HG03196 (cell line): ENCODE measurements at regions not wholly inside any gene's neighbourhood (a gene's known extent, or its start where the extent isn't known, plus 50 kb on each side); places are given as distances from the start of the nearest gene placed in this dataset.
"Not testable (repeated sequence)": the region's sequence is repeated elsewhere in the genome, so short reads cannot be mapped to it uniquely, and the experiment has no call there.

Experiments used
- ATAC-seq: cut with Tn5 transposase; IDR thresholded peaks from one replicate; pipeline ENCODE4 v1.9.1; 2021; ENCODE audit not compliant: unreplicated experiment

DNA sequence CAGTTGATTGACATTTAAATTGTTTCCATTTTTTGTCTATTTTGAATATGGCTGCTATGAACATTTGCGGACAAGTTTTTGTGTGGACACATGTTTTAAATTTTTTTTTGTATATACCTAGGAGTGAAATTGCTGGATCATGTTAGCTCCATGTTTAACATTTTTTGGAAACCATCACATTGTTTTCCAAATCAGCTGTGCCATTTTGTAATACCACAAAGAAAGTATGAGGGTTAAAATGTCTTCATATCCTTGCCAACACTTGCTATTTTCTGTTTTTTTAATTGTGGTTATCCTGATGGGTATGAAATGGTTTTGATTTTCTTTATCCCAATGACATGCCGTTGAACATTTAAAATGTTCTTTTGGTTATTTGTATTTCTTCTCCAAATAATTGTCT is 52.1 kb downstream of the CARTPT start:
- ATAC-seq: no peak

DNA sequence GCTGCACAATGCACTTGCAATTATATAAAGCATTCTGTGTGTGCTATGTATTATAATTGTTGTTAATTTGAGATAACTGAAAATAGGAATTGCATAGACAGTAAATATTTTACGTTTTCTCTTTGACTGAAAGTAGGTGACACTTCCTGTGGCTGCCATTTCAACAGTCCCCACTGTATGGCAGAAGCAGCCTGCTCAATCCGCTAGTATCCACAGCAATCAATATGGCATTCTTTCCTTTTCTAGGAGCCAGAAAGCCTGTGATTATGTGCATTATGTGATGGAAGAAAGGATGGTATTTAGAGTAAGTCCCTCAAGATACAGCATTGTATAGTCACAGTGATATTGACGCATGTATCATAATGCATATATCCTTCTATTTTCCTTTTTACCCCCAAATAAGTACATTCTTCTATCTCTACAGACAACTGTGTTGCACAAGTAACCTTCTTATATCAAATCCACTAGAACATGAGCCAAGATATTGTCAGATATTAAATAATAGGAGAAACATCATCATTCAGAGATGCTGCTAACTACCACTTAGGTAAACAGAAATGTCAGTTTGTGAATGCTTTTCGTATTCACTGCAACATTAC is 59.7 kb downstream of the CARTPT start:
- no peak for ATAC-seq

DNA sequence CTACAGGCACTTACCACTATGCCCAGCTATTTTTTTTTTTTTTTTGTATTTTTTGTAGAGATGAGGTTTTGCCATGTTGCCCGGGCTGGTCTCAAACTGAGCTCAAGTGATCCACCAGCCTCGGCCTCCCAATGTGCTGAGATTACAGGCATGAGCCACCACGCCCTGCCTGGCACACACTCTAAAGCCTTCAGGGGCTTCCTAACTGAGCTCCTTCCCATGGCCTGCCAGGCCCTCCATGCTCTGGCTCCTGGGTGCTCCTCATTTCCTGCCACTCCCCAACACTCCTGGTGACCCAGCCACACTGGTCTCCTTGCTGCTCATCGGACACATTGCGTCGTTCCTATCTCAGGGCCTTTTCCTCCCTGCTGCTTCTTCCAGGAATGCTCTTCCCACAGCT is 61.5 kb downstream of the CARTPT start:
- ATAC-seq: no peak

DNA sequence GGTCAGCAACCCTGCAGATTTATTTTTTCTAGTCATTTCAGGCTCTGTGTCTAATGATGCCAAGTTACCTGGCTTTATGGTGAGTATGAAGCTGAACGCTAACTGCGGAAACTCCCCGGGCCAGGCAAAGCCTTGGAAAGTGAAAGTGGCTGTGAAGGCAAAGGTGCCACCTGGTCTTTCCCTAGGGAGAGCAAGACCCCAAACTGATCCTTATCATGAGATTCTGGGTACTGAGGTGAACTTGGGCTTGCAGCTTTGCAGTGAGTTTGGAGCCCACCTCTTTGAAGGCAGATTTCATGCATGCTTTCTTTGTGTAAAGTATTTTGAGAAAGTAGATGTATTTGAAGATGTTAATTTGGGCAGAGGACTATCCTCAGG is 63.3 kb downstream of the CARTPT start:
- peak; percentile 31 for ATAC-seq

DNA sequence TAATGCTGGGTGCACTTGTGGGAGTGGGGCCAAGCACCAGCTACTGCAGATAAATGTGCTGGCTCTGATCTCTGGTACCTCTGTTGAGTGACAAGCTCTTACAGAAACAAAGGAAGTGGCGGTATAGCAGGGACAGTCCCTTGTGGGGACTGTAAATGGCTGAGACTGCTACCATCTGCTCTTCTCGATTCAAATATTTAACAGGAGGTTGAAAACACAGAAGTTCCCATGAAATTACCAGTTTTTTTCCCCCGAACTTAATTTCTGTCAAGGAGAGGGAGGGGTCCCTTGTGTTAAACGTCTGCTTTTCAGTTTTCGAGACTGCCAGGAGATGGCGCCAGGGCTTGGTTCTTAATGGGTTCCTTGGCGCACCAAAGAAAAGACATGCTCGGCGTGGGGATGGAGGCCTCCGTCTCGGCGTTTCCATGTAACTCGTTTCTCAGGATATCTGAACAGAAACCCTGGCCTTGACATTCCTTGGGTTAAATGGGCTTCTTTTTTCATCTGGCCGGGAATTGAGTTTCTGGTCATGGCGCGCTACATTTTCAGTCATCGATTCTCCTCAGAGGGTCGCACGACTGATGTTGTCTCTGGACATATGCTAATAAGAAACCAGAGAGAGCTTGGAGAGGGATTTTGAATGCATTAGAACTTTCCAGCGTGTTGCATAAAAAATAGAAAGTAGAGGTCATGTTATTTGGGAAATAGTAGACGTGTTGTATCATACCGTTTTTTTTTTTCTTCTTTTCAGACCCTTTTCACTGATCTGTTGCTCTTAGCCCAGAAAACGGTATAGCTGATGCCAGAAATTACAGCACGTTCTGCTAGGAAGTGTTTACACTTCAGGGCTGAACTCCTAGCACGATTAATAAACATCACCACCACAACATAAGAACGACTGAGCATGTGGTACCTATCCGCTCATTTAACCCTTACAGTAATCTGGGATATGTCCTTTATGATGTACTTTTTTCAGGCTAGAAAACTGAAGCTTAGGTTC is 64.0 kb downstream of the CARTPT start:
- peak; percentile 88 for ATAC-seq

DNA sequence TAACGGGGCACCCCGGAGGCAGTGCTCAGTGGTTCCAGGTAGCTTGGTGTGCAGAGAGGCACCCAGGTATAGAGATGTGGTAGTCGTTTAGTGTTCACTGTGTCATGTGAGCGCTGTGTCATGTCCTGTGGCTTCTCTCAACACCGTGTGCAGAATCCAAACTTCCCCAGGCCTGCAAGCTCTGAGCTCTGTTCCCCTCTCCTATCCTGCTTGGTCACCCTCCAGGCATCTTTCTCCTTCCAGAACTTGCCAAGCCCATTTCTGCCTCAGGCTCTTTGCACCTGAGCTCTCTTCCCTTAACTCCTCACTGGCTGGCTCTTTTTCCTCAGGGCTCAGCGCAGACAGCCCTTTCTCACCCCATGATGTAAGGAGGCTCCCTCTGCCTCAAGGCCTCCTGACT is 64.8 kb downstream of the CARTPT start:
- ATAC-seq: no peak

DNA sequence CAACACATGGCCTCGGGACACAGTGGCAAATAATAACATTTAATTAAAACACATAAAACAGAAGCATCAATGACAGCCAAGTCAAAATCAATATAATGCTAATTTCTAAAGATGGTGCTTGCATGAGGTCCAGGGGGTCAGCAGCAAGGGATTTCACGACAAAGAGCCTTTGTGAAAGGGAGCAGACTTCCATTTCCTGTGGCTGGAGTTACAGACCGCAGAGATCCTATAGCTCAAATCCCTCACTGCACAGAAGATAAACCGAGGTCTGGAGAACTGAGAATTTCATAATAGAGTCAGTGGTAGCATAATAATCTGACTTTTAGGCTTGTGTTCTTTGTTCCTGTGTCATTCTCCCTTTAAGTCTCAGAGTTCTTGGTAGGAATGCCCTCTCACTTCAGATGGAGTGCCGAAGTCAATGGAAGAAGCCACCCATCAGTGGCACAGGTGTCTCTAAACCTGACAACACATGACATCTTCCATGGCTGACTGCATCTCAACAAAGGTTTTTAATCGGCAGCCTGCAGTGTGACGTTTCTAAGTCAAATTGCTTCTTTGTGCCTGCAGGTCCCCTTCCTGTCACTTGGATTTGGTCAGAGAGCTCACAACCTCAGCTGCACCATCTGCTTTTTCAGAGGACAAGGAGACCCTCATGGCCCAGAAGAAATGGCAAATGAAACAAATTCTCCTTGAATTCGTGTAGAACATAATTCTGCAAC is 67.4 kb downstream of the CARTPT start:
- no peak for ATAC-seq

DNA sequence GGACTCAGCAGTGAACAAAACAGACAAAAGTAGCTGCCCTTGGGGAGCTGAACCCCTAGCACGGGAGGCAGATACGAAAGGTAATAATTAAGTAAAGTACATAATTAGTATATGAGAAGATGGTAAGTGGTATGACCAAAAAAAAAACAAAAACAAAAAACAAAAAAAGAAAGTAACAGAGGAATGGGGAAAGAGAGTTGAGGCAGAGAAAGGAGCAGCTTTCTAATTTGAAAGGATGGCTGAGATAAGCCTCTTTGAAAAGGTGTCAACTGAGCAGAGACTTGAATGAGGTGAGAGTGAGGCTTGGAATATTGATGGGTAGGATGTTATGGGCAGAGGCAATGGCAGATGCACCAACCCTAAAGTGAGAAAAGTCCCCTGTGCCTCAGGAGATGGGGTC is 69.7 kb downstream of the CARTPT start:
- ATAC-seq: no peak

DNA sequence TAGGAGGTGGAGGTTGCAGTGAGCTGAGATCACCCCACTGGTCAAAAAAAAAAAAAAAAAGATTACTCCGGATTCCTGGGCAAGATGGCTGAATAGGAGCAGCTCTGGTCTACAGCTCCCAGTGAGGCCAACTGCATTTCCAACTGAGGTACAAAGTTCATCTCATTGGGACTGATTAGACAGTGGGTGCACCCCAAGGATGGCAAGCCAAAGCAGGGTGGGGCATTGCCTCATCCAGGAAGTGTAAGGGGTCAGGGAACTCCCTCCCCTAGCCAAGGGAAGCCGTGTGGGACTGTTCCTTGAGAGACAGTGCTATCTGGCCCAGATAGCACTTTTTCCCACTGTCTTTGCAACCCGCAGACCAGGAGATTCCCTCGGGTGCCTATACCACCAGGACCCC is 70.7 kb downstream of the CARTPT start:
- no peak for ATAC-seq

DNA sequence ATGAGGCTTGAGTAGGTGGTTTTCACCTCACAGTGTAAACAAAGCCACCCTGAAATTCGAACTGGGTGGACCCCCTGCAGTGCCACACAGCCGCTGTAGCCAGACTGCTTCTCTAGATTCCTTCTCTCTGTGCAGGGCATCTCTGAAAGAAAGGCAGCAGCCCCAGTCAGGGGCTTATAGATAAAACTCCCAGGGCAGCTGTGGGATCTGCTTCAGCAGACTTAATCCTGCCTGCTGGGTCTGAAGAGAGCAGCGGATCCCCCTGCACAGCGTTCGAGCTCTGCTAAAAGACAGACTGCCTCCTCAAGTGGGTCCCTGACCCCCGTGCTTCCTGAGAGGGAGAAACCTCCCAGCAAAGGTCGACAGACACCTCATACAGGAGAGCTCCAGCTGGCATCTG is 71.4 kb downstream of the CARTPT start:
- no peak for ATAC-seq

DNA sequence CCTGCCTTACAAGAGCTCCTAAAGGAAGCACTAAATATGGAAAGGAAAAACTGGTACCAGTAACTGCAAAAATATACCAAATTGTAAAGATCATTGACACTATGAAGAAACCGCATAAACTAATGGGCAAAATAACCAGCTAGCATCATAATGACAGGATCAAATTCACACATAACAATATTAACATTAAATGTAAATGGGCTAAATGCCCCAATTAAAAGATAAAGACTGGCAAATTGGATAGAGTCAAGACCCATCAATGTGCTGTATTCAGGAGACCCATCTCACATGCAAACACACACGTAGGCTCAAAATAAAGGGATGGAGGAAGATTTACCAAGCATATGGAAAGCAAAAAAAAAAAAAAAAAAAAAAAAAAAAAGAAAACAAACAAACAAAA is 73.0 kb downstream of the CARTPT start:
- not testable (repeated sequence) for ATAC-seq

DNA sequence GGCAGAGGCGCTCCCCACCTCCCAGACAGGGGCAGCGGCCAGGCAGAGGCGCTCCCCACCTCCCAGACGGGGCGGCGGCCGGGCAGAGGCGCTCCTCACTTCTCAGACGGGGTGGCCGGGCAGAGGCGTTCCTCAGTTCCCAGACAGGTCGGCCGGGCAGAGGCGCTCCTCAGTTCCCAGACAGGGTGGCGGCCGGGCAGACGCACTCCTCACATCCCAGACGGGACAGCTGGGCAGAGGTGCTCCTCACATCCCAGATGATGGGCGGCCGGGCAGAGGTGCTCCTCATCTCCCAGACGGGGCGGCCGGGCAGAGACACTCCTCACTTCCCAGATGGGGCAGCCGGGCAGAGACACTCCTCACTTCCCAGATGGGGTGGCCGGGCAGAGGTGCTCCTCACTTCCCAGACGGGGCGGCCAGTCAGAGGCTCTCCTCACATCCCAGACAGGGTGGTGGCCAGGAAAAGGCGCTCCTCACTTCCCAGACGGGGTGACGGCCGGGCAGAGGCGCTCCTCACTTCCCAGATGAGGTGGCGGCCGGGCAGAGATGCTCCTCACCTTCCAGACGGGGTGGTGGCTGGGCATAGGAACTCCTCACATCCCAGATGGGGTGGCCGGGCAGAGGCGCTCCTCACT is 75.1 kb downstream of the CARTPT start:
- no peak for ATAC-seq

DNA sequence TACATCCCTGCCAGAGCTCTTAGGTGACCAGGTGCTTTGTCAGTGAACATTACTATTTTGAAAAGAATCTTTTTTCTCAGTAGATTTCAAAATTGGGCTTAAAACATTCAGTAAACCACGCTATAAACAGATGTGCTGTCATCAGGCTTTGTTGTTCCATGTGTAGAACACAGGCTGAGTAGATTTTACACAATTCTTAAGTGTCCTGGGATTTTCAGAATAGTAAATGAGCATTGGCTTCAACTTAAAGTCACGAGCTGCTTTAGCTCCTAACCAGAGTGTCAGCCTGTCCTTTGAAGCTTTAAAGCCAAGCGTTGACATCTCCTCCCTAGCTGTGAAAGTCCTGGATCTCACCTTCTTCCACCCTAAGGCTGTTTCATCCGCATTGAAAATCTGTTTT is 83.6 kb downstream of the CARTPT start:
- ATAC-seq: no peak

DNA sequence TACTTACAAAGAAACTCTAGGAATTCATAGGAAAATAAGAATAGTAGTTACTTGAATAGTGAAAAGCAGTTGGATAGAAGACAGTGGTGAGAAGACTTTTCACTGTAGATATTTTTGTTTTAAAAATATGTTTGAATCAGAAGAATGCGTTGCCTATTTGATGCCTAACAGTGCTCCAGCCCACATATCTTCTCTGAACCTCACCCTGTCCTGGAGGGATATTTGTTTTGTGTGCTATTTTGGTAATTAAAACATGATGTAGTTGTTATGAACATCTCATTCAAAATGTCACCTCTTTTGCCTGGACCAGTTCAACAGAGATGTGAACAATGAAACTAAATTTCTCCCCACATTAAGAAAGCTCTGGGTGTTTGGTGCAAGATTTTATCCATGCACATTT is 87.6 kb downstream of the CARTPT start:
- ATAC-seq: no peak

DNA sequence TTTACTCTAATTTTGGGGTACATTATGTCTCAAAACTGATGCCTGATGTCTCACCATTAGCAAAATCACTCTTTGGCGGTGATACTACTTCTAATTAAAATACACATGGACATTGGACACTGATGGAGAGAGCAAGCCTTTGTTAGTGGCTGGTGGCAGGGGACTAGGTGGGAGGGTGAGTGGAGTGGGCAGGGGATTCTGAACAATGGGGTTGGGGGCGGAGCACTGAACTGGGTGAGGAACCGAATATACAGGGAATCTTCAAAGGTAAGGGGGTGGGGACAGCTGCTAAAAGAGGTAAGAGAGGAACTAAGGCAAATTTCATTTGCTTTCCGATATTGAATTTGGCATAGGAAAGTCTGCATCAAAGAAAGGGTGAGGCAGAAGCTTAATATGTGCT is 88.8 kb downstream of the CARTPT start:
- ATAC-seq: no peak

DNA sequence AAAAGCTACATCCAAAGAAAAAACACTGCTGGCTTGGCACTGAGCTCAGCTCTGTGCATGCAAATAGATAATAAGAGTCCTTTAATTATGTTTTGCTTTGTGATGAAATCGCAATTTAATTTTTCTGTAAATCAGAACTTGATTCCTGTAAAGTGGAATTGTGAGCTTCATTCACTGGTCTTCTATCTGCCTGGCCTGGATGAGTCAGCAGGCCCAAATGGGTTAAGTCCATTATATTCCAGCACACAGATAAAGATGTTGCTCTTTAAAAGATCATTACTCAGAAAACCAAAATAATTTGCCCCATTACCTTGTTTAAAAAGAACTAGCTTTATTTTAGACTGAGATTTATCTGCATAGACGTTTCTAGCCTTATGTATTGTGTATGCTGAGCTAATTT is 90.4 kb downstream of the CARTPT start:
- ATAC-seq: no peak

DNA sequence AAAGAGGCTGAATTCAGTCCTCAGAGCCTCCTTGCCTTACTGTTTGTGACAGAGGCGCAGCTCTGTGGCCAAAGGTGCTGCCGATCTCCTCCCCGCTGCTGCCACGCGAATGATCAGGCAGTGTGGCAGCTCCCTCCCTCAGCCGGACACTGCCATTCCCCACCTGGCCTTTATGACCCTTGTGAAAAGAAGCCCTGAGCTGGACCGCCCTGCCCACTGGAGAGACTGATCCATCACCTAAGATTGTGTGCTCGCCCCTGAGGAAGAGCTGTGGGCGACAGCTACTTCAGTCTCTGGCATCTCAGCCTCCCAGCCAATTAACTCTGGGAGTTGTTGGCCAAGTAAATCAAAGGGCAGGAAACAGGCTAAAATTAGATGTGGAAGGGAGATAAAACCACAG is 90.9 kb downstream of the CARTPT start:
- ATAC-seq: no peak

DNA sequence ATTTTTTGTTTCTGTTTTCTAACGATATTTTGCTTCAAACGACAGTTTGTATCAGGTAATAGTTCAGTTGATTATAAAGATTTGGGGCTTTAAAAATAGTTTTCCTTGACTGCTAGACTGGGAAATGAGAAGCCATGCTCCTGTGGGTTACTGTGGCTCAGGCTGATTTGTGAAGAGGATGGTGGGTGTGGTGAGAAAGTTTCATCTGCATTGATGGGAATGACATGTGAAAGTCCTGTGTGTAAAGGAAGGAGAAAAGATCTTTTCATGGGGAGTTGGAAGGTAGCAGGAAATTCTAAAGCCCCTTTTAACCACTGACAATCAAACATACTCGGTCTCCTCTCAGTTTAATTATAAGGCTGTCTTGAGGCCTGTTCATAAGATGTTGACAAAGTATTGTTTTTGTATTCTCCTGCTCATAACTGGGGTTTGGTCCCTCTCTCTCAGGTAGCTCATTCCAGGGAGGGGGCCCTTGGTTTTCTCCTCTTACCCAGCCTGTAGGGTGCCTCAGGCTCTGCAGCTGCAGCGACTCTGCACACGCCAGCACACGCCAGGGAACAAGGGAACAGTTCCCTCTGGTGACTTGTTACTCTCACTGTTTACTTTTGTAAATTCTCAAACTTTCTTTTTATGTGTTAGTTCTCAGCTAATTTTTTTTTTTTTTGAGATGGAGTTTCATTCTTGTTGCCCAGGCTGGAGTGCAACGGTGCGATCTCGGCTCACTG is 91.6 kb downstream of the CARTPT start:
- no peak for ATAC-seq

DNA sequence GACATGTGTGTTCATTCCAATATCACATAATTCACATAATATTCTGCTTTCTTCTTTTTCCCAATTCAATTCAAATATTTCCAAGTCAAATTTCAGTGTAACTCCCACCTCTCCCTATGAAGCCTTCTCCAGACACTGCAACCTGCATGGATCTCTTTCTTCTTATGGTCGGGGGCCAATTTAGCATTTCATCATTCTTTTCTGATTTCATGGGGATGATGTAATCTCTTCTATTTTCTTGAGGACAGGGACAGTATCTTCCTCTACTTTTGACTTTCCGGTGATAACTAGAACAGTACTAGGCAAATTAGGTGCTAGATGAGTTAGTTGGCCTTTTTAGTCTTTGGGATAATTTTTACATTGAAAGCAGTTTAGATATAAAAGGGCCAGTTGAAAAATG is 92.7 kb downstream of the CARTPT start:
- no peak for ATAC-seq

DNA sequence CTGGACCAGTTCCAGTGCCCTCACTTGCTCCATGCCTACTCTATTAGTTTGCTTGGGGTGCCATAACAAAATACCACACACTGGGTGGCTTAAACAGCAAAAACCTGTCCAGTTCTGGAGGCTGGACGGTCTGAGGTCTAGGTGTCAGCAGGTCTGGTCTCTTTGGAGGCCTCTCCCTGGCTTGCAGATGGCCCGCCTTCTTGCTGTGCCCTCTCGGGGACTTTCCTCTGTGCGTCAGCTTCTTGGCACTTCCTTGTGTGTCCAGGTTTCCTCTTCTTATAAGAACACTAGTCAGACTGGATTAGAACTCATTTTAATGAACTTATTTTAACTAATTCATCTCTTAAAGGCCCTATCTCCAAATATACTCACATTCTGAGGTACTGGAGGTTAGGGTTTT is 97.2 kb downstream of the CARTPT start:
- ATAC-seq: no peak

DNA sequence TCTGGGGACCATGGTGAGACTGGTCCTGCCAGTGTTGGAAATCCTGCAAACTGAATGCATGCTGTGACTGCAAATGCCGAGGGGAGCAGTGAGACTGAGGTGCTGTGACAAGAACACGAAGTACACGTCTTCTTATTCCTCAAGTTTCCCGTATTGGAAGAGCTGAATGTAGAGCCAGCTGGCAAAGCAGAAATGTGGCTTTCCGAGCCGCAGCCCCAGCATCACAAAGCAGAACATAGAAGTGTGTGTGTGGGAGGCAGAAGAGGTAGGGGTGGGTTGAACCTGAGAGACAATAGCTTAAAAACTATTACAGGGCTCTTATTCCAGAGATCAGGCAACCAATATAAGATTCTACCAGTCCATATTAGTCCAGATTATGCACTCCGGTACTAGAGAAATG is 98.8 kb downstream of the CARTPT start:
- ATAC-seq: no peak
